GM18498 (cell line): ENCODE measurements at regions not wholly inside any gene's neighbourhood (a gene's known extent, or its start where the extent isn't known, plus 50 kb on each side); places are given as distances from the start of the nearest gene placed in this dataset.
"Not testable (repeated sequence)": the region's sequence is repeated elsewhere in the genome, so short reads cannot be mapped to it uniquely, and the experiment has no call there.

Experiments used
- ATAC-seq: cut with Tn5 transposase; IDR thresholded peaks from one replicate; pipeline ENCODE4 v1.9.1; 2021; ENCODE audit warnings: mild to moderate bottlenecking, moderate library complexity; ENCODE audit not compliant: unreplicated experiment

DNA sequence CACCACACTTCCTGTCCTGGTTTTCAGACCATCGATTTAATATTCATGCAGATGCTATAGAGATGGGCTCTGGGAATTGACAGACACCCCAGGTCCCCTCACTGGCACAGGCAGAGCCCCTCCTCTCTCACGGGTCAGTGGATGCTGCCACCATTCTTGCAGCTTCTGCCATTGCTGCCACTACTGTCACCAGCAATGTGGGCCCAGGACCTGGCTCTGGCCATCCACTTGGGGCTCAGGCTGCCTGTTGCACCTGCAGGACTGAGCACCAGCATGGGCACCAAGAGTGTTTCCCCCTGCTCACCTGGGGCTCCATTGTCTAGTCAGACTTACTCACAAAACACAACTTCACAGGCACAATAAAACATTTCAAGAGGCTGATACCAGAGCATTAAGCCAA, 479.0 kb upstream of the ZNF608 start:
- no peak for ATAC-seq

DNA sequence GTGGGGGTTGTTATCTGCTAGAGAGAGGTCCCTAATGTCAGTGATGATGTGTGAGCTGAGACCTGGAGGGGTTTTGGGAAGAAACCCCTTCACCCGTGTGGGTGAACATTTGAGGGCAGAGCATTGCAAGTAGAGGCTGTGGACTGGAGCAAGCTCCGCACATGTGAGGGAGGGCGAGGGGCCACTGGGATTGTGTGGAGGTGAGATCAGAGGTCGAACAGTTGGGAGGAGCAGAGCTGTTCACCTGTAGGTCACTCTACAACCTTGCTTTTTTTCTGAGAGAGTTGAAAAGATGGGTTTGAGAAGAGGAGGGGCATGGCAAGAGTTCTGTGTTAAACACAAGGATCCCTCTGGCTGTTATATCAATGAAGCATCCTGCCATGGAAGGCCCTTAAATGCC, 480.4 kb upstream of the ZNF608 start:
- ATAC-seq, result no peak

DNA sequence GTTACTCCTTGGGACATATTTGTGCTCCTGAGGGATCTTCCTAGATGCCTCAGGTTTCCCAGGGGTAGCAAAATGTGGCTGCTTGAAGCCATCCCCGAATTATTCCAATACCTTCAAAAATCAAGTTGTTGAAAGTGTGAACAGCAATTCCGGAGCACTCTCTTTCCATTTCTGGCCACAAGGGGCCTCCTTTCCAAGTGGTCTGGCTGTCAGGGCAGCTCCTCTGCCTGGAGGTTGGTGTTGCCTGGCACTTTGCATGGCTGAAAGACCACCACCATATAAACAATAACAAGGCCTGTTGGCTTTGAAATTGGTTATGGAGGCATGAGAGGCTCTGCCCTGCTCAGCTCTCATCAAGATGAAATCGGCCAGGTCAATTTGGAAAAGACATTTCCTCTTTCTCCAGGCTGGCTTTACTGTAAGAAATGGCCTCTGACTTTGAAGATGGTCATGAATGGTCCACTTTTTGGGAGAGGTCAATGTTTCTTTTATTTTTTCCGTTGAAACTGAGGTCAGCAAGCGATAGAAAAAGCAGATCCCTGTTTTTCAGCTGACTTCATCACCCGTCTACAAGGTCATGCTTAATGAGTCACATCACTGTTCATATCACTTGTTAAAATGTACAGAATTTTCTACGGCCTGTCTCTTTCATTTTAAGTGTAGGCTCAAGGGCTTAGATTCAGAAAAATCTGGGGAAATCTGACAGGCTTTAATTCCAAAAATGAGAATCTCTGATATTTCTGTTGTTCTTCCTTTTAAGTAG, 481.1 kb upstream of the ZNF608 start:
- no peak for ATAC-seq

DNA sequence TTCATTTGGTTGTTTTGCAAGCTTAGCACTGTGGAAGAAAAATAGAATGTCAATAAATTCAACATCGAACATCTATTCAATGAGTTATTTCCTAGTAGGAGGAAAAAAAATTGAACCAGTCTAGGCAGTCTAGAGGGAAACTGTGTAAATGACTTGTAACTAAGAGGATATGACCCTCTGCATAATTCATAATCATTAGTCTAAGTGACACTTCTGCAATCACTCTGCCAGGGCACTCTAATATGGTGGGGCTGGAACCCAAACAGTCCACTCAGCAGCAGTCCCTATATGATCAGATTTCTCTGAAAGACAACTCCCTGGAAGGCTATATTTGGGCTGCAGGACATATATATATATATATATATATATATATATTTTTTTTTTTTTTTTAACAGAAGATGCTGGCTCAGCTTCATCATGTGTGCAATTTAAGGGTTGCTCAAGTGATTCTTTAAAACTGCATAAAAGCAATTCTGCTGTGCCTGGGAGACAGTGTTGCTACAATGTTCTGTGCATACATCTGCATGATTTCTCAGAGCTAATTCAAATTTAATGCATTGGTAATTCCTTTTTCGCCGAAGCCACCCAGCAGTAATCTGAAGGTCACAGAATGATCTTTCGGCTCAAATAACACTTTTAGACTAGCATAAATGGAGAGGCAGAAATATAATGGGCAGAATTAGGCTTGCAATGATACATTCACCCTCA, 482.1 kb upstream of the ZNF608 start:
- ATAC-seq, result no peak

DNA sequence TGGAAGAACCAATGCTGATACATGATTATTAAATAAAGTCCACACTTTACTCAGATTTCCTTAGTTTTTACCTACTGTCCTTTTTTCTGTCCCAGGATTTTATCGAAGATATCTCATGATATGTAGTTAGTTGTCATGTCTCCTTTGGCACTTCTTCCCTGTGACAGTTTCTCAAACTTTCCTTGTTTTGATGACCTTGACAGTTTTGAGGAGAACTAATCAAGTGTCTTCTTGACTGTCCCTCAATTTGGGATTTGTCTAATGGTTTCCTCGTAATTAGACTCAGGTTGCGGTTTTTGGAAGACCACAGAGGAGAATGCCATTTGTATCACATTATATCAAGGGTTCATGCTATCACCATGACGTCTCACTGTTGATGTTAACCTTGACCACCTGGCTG, 483.1 kb upstream of the ZNF608 start:
- no peak for ATAC-seq

DNA sequence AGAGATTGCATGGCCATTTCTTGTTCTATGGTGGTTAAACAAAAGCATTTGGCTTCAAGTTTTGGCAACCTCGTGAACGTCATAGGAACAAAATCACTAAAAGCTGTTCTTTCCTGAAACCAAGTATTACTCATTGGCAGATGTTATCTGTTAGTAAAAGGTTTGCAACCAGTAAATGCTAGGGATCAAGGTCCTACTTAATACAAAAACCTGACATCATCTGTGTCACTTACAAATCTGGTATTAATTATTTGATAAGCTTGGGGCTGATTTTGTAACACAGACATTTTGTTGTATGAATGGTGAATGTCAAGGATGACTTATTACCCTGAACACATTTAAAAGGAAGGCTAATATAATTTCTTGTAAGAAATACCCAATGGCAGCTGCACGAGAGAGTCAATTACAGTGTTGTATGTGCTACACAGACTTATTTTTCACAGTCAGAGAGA, 486.4 kb upstream of the ZNF608 start:
- ATAC-seq, result no peak

DNA sequence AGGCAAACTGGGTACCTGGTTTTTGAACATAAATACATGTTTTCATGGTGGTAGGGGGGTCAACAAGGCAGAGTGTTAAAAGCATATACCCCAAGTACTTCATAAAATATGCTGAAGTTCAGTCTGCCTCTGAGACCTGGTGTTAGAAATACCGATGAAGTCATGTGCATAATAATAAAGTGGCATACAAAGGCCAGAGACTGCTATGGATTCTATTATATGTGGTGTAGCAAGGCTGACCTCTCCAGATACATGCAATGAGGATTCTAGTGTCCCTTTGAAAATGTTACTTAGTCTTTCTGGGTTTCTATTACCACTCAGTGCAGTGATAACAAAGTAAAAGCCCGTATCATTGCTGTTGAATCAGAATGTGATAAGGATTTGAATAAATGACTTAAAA, 487.5 kb upstream of the ZNF608 start:
- no peak for ATAC-seq

DNA sequence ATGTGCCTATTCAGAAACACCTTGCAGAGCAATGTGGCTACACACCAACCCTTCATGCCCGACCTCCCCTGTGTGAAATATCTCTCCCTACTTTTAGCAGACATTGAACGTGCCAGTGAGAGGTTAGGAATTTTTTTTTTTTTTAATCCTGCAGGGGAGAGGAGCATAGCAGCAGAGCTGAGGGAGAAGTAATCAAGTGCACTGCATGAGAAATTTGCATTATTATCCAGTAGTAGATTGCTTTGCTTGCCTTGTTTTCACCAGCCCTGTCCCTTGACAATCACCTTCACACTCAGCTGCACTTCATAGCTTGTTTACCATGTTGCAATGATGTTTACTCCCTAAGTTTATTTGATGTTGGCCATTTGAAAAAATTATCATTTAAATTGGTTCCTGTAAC, 489.6 kb upstream of the ZNF608 start:
- no peak for ATAC-seq

DNA sequence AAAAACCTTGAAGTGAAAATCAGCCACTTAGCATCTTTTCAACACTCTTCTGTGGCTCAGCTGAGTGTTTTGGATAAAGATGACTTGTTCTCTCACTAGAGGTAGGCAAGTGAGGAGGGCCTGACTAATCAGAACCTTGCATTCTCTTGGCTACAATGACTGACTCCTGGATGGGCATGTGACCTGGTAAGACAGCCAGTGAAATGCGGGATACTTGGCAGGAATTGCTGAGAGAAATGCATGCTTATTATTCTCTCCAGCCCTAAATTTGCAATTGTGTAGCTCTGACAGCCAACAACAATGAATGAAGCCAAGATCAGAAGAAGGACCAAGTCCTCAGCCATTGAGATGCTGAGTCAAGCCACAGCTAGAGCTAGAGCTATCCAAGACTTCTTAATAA, 490.5 kb upstream of the ZNF608 start:
- no peak for ATAC-seq

DNA sequence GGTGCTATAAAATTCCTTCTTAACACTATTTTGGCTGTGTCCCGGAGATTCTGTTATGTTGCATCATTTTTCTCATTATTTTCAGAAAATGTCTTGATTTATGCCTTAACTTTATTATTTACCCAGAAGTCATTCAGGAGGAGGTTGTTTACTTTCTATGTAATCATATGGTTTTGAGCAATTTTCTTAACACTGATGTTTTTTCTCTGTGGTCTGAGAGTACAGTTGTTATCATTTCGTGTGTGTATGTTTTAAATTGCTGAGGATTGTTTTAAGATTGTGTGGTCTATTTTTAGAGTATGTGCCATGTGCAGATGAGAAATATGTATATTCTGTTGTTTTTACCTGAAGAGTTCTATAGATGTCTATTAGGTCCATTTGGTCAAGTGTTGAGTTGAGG, 498.1 kb upstream of the ZNF608 start:
- no peak for ATAC-seq

DNA sequence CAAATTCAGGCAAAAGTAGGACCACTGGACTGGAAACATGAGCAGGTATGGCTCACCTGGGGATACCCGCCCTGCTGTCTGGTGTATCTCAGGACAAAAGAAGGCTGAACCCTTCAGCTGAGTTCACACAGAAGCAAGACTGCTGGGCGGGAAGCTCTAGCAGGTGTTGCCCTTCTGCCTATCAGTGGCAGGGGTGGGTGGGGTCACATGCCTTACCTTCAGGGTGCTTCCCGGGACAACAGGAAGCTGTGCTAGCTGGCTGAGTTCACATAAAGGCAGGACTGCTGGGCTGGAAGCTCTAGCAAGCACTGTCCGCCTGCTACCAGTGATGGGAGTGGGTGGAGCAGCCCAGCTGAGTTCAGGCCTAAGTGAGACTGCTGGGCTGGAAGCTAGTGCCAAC, 498.8 kb upstream of the ZNF608 start:
- ATAC-seq, result no peak

DNA sequence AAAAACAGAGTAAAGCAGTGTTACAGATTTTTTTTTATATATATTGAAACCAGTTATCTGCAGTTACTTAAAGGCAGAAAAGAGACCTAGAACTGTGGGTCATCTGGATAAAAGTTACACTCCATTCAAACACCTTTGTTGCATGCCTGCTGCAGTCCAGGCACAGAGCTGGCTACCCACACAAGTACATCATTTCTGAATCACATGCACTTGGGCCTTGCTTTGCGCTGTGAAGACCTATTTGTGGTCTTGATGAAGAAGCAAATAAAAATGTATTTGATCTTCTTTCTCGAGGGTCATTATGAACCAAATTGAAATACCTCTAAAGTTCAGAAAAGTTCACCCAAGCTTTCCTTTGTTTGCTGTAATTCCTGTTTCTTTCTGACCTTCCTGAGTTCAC, 503.0 kb upstream of the ZNF608 start:
- ATAC-seq, result no peak

DNA sequence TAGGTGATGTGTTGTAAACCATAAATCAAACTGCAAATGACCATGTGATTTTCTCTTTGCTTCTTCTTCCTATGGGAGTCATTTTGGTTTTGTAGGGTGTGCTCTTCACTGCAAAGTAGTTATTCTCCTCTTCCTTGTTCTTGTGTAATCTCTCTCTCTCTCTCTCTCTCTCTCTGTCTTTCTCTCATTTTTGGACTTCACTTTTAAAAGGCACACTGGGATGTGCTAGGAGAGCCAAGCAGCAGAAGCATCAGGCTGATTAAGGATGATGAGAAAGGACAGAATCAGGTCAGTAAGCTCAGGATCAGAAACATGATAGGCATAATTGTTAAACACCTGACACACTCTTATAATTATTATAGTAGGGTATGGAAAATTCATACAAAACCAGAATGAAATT, 505.3 kb upstream of the ZNF608 start:
- ATAC-seq, result no peak

DNA sequence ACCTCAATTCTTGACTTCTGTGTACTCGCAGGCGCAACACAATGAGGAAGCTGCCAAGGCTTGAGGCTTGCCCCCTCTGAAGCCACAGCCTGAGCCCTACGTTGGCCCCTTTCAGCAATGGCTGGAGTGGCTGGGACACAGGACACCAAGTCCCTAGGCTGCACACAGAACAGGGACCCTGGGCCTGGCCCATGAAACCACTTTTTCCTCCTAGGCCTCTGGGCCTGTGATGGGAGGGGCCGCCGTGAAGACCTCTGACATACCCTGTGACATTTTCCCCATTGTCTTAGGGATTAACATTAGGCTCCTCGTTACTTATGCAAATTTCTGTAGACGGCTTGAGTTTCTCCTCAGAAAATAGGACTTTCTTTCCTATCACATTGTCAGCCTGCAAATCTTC, 507.2 kb upstream of the ZNF608 start:
- ATAC-seq, result not testable (repeated sequence)

DNA sequence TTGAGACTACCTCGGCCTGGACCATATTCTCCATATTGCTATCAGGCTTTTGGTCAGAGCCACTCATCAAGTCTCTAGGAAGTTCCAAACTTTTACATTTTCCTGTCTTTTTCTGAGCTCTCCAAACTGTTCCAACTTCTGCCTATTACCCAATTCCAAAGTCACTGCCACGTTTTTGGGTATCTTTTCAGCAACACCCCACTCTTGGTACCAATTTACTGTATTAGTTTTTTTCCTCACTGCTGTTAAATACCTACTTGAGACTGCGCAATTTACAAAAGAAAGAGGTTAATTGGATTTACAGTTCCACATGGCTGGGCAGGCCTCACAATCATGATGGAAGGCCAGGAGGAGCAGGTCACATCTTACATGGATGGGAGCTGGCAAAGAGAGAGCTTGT, 507.8 kb upstream of the ZNF608 start:
- no peak for ATAC-seq

DNA sequence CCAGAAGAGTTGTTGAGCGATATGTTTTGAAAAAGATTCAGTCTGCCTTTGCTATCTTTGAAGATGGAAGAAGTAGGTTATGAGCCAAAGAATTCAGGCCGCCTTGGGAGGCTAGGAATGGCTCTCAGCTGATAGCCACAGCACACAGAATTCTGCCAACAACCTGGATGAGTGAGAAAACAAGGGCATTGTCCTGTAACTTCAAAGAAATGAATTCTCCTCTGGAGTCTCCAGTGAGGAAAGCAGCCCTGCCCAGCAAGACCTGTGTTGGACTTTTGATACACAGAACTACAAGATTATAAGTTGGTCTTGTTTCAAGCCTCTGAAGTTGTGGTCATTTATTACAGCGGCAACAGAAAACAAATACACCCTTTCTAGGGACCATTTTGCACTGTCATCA, 509.9 kb upstream of the ZNF608 start:
- ATAC-seq, result no peak

DNA sequence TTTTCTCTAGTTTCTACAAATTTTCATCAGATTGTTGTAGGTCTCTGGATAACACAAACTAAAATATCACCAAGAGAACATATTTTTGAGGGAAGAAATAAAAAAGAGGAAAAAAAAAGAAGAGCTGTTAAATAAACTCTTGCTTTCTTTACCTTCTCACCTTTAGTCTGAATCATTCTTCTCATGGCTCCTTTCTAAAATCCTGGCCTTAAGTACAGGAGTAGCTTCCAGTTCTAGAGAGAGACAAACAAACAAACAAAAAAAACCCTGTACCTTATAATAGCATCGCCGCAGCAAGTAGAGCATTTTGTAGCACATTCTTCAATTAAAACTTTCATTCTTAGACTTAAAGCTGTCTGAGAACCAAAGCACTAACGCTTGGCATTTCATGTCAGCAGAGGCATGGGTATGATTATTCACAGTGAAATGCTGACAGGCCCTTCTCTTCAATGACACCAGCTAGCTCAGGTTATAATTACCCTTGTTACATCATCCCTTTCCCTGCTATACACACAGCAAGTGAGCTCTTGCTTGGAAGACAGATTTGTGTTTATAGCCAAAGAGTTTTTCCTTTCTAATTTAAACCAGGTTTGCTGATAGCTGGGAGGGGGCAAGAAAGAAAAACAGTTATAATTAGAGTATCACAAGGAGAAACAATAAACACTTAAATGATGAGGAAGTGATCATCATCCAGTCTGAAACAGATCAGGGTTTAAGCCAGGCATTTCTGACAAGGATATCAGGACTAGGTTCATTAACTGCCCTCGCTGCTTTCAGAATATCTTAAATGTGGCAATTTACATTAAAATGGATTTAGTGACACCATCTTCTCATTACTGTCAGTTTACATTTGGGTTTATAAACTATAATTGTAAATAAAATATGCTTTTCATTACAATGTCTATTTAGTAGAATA, 510.9 kb upstream of the ZNF608 start:
- ATAC-seq, result no peak

DNA sequence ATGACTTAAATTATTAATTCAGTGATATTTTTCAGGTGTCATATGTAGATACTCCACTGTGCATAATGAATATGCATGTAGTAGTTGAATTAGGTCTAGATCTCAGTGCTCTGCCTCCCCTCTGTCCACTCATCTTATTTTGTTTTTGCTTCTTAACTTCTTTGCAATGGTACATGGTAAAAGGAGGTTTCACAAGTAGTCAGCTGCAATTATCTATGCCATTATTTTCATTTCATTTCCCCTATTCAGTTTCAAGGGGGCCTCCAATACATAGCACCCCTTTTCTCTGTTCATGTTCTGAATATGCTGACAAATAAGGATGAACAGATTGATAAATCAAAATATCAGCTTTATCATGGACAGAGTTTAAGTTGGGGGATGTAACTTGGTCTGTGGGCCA, 511.6 kb upstream of the ZNF608 start:
- ATAC-seq, result peak; percentile 72

DNA sequence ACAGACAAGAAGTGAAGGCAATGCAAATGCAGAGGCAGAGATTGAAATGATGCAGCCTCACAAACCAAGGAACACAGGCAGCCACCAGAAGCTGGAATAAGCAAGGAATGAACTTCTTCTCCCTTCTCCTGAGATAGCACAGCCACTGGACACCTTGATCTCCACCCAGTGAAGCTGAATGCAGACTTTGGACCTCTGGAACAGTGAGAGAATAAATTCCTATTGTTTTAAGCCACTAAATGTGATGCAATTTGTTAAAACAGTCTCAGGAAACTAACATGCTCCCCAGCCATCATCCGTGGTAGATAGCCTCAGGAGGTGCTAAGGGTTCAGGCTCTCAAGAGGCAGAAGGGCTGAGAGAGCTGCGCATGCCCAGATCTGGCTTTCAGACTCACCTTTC, 512.2 kb upstream of the ZNF608 start:
- no peak for ATAC-seq

DNA sequence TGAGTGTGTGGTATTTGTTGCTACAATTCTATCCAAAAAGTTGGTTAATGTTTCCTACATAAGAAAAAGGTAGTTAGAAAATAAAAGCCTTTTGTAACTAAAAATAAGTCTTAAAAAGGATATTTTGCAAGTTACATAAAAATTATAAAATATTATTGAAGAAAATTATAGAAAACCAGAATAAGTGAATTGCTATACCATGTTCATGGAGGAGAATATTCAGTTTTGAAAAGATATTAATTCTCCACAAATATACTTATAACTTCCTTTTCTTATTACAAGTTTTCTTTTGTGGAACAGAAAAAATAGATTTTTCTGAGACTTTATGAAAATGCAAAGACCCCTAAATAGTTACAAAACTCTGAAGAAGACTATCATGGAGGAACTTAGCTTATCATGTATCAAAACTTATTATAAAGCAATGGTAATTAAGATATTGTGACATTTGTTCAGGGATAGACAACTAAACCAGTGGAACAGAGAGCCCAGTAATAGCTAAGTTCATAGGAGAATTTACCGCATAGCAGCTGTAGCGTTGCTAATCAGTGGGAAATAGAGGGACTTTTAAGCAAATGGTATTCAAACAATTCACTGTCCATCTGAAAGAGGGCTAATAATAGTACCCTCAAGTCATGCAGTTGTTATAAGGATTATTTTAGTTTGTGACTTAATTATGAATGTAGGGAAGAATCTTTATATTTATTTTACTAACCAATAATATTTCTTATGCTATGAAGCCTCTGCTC, 515.2 kb upstream of the ZNF608 start:
- no peak for ATAC-seq

DNA sequence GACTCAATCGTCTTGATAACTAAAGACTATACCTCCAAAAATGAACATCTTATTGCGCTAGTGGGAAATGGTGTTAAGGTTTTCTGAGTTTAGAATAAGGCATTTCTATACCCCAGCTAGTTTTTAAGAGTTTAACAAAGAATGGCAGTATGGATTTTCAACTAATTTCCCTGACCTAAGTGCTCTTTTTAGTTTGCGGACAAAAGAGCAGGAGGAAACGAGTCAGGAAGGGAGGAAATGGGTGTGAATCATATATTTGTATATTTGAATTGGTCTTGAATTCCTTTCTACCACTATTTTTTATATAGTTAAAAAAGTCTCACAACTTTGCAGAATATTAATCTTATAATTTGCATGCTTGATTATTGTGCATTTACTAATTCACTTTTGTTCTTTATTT, 516.3 kb upstream of the ZNF608 start:
- ATAC-seq, result no peak
